GM19463 (cell line): ENCODE measurements at regions not wholly inside any gene's neighbourhood (a gene's known extent, or its start where the extent isn't known, plus 50 kb on each side); places are given as distances from the start of the nearest gene placed in this dataset.

Source experiments
- ATAC-seq: cut with Tn5 transposase; IDR thresholded peaks from one replicate; pipeline ENCODE4 v1.9.1; 2021; ENCODE audit warnings: mild to moderate bottlenecking, moderate library complexity; ENCODE audit not compliant: unreplicated experiment

DNA sequence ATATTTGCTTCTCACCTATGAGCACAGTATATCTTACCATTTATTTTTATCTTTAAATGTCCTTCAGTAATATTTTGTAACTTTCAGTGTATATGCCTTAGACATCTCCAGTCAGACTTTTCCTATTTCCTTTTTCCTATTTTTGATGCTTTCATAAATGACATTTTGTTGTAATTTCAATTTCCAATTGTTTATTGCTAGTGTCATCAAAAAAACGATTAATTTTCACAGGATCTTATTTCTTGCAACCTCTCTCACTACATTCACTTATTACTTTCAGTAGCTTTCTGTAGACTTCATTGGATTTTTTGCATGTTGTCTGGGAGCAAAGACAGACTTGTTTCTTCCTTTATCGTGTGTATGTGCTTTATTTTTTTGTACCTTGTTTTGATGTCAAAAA, 602.4 kb downstream of the AJAP1 start:
- ATAC-seq = no peak

DNA sequence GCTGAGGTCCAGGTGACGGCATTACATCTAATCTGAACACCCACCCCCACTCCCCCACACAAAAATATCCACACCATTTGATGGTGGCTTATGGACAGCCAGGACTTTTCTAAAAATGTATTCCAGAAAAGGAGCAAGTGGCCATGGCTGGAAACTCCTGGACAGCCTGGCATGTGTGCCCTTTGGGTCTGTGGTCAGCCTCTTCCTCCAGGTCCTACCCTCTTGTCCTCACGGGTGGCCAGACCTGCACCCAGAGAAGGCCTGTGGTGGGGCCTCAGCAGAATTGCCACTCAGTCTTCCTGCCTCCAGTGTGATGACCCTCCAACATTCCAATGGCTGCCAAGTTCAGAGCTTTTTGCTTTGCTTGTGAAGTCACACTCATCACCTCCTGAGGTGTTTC, 600.6 kb downstream of the AJAP1 start:
- no peak for ATAC-seq

DNA sequence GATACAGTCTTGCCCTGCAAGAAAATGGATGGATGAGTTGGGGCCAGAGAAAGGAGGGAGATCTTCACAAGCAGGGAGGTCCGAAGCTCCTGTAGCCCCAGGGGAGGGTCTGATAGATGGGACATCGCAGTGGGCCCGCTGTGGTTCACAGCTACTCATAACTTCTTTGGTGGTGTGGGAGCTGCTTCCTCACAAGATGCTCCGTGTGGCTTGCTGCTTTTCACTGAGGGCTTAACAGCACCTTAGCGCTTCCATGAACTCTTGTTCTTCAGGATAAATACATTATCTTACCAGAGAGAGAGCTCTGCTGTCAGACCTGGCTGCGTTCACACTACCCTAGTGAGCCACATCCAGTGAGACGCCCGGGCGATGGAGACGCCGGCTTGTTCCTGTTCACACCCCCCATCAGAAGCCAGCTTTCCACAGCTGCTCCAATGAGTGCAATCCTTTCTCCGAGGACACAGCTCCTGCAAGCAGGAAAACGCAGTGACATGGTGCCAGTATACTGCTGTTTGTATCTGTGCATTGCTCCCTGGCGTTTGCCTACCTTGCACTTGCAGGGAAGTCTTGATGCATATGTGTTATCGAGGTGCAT, 599.8 kb downstream of the AJAP1 start:
- no peak for ATAC-seq

DNA sequence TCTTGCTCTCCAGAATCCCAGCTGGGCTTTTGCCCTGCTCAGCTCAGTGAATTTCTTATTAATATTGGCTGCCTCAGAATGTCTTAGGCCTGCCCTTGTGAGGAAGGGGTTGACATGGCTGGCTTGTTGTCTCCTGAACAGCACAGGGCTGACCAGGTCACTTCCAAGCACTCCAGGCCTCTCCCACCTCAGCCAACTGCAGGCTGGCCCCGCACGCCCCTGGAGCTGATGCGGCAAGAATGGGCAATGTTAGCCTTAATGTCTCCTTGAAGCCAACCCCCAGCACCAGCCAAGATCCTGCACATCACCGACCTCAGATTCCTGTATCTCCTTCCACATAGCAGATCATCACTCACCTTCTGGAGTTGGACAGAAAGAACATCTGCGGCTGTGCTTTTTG, 598.6 kb downstream of the AJAP1 start:
- no peak for ATAC-seq

DNA sequence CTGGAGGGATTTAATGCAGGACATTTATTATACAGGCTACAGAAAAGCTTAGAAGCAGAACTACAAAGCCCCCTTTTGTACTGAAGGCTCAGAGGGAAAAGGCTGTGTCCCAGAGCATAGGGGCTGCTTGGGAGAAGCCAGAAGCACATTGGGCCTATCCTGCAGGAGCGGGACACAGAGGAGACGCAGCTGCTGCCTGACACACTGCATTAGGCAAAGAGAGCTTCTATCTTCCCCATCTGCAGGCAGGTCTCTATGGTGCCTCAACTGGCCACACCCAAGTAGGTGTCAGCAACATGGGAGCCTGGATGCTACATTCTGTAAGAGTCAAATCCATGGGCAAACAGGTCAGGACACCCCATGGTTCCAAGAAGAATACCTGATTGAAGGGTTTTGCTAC, 595.9 kb downstream of the AJAP1 start:
- ATAC-seq = no peak

DNA sequence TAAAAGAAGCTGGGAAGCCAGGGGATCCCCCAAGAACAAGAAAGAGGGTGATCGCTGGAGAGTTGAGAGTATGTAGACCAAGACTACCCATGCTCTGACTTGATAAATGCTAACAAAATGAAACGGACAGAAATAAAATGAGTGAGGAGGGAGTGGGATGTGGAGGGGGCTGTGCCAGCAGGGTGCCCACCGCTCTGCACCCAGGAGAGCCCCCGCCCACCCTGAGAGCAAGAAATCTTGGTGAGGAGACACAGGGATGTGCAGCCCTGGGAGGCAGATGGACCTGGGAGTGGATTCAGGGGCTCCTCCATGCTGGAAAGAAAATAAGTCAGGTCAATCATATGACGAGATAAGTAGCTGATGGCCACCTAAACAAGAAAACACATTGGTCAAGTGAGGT, 590.9 kb downstream of the AJAP1 start:
- no peak for ATAC-seq

DNA sequence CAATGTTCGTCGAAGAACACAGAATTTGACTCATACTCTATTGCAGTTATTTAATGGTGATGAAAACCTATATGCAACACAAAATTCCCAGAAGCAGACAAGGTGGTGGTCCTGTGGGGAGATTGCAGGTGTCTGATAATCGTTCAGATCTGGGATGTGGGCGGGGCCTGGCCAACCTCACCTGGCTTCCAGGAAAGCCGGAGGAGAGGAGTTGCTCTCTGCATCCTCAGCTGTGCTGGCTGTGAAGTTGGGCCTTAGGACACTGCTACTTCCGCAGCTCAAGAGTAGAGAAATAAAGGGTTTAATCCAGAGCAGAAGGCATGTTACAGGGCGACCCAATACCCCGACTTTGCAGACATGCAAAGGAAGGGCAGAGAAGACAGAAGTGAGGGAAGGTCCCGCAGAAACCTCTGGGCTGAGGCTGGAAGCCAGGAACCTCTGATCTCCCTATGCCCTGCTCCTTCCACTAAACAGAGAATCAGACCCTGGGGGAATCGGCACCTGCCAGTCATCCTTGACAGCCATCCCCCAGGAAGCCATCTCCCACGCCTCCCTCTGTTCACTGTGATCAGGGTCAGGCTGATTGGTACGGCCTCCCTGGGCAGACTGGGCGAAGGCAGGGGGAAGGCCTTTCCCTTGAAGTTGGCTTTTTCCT, 590.3 kb downstream of the AJAP1 start:
- ATAC-seq = no peak

DNA sequence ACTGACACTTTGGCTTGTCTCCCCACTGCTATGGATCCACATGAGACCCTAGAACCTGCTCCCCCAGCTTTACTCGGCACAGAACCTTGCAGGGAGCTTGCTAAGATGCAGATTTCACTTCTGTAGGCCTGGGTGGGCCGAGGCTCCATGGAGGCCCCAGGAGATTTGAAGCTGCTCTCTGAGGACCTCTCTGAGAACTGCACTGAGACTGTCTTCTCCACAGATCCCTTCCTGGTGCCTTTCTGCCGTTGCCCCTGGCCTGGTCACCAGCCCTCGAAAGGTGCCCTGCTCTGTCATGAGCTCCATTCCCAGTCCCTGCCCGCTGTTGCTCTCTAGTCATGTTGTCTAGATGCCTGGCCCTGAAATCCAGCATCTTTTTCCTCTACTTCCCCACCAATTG, 588.4 kb downstream of the AJAP1 start:
- ATAC-seq = no peak

DNA sequence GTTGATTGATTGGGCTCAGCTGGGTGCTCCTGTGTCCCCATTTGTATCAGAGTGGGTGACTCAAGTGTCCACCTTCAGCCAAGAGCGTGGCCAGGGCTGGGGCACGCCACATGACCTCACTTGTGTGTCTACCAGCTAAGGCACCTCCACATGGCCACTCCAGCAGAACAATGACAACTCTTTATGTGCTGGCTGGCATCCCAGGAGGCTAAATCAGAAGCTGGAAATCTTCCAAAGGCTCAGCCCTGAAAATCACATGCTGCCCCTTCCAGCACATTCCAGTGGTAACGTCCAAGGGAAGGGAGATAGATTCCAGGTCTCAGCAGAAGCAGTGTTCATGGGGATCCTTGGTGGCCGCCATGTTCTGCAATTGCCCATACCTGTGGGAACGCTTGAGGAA, 585.5 kb downstream of the AJAP1 start:
- no peak for ATAC-seq

DNA sequence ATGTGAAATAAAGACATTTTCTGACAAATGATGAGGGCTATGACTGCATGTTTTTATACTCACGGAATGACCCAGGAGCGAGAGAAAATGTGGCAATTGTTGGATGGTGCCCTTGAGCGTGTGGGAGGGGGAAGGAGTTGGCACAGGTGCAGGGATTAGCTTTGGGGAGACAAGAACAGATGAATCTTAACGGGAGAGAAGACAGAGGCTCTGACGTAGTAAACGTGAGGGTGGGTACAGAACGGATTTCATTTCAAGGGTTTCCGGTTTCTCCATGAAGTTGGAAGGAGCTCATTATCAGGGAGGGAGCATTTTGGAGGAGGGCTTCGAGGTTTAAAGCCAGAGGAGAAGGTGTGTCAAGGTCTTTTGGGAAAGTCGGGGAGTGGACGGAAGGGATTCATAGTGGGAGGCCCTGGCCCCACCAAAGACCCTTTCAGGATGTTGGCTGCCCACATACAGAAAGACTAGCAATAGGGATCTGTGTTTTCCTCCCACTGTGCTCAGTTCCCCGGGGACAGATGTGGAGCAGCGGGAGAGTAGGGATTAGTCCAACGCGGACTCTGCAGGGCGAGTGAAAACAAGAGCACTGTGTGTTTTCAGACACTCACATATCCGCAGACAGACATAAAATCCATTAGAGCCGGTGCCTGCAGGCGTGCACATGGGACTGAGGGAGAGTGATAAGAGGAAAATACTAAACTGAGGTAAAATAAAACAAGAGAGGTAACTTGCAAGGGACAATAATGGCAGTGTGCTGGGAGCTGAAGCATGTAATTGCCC, 584.1 kb downstream of the AJAP1 start:
- no peak for ATAC-seq

DNA sequence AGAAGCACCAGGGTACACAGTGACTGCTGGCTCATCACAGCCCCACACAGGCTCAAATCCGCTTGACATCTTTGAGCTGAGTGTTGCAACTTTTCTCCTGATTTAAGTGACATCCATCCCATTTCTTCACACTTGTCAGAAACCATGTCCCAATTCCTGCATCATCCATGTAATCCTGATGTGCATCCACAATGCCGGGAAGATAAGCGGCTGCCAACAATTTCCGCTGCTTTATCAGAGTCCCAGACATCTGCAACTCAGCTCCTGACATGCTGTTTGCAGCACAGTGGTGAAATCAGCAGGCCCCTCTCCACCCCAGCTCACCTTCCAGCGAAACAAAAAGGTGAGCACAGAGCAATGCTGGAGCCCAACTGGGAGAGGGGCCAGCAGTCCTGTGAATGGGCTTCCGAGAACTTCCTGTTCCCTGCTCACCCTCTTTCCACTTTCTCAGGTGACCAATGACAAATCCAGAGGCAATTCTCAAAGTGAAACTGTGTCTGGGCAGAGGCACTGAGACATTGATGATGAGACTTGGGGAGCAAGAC, 581.0 kb downstream of the AJAP1 start:
- no peak for ATAC-seq

DNA sequence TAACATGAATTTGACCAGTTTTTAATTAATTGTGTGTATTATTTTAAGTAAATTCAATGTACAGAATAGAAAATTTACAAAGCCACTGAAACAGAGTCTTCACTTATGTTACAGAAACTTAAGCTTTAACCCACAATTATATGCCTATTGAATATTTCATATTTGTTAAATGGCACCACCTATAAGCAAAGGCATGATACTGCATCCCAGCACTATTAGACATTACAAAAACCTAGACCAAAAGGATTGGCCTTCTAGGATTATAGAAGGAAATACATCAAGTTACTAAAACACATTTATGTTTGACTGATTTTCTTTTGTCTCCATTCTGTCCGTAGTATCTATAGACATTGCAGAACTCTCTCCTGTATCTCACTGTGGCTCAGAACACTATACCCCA, 578.1 kb downstream of the AJAP1 start:
- no peak for ATAC-seq

DNA sequence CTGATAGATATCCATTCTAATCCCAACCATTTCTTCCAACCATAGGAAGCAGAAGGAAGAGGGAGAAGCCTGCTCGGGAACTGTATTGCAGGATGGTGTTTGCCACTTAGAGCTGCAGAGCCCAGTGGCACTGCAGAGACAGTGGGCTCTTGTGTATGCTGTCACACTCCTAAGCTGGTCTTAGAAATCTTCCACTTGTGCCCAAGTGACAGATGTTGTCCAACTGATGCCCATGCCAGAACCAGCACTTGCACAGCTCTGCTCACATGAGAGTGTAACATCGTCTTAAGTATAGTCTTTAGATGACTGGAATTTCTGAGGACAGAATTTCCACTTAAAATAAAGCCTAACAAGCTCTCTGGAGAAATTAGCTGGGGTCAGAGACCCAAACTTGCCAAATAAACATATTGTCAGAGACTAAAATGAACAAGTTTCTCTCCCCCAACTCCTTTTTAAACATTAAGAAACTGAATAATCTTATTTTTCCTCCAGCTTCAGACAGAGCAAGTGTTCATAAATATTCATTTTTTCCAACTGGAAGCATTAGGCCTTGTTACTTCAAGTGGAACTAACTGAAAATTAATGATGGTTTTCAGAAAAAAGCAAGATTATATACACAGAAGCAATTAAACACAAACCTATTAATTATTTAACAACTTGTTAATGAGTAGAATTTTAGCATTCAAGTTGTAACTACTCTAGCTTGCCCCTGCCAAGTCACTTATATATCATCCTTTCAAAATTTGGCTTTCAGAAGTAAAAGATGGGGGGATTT, 577.3 kb downstream of the AJAP1 start:
- ATAC-seq = no peak

DNA sequence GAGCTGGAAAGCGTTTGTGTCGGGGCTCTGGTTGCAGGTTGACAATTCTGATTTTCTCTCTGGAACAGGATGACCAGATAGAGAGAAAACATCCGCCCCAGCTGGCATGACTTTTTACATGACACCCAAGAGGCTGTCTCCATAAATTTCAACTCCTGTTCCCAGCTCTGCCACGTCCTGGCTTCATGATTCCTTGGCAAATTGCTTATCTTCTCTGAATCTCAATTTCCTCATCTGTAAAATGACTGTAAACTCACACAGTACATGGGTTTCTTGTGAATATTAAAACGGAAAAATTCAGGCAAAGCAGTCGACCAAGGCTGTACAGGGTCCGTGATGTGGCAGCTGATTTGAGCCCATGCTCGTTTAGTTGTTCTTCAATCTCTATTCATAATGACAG, 572.7 kb downstream of the AJAP1 start:
- ATAC-seq = no peak

DNA sequence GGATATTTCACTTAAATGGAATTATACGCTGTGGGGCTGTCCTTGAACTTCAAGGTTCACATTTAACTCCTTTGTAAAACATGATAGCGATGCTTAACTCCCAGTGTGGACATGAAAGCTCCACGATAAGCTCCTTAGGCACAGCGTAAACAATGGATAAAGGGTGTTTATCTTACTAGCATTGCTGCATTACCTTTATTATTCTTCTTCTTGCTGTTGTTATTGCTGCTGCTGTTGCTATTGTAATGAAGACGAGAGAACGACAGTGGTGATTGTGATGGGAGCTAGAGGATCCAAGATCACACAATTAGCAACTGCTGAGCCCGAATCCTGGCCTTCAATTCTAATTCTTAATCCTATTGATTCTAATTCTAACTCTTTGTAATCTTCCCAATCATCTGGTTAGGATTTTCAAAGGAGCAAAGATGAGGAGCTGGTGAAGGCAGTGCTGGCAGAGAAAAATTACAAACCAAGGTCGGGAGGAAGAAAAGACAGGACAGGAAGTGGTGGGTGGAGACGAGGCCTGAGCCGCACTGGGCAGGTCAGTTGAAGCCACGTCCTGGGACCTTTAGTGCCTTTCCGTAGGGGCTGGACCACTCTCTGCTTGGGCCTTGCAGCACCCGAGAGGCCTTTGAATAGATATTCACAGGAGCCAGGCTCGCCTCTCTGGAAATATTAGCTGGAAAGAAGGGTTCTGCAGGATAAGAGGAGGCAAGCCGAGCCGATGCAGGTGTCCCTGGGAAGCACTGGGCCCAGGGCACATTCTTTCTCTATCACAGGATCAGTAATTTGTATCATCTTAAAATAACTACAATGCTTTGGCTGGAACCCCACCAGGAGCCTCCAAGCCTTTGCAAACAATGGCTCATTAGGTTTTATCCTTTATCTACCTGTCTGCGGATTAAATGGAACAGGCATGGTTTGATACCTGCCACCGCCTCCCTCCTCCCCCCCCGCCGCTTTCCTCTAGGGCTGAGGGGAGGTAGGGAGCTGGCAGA, 571.6 kb downstream of the AJAP1 start:
- ATAC-seq = no peak

DNA sequence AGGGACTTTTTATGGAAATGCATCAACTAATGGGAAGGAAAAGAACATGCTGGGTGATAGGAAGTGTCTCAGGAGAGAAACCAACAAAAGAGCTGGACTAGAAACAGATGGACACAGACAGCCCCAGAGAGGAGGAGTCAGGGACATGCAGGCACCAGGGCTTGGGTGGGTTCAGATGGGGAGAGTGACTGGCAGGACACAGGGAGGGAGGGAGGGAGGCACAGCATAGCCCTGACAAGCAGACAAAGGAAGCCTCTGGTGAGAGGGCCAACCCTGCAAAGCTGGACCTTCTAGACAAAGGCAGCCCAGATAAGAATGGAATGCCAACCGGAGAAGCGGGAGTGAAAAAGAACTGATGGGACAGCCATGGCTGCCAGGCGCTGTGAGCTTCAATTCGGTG, 568.8 kb downstream of the AJAP1 start:
- ATAC-seq = no peak

DNA sequence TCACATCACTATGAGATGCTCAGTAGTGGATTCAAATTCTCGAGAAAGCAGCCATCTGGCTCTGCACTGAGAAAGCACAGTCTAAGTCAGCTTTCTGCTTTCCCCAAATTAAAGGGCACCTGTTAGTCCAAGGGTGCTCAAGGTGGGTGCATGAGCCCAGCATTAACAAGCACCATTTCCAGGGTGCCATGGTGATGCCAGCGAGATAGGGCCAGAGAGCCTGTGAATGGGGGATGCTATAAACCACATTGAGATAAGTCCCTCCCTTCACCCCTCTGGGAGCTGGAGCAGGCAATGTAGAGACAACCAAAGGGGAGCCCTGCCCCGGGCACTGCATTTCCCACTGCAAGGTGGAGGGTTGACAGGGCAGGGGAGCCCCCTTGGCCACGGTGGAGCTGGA, 568.2 kb downstream of the AJAP1 start:
- no peak for ATAC-seq

DNA sequence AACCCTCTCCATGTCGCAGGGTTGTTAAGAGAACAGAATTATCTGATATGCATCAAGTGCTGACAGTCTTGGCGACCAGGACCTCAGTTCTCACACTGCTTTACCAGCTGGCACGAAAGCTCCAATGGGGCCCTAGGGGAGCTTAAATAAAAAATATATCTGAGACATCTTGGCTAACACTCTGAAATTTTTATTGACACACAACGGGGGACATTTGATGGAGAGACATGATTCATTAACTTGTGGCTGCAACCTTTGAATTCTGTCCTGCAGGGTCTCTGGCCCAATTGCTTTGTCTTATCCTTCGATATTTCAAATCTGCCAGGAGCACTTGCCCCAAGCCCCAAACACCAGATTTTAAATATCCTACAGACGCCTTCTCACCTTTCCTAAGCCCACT, 567.0 kb downstream of the AJAP1 start:
- no peak for ATAC-seq

DNA sequence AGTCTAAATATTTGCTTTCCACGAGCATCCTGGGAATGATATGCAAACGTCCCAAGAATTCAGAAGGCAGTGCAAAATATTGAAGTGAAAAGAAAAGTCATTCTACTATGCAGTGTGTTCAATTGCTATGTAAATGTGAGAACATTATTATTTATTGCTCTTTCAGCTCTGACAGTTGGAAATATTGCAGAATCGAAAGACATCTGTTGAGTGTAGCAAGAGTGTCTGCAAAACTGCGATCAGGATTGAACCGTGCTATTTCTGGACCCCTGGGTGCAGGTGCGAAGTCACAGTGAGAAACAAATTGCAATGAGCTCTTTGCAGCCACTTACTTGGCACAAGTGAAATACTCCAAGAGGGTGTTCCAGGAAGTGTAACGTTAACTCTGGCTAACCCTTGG, 566.4 kb downstream of the AJAP1 start:
- ATAC-seq = no peak

DNA sequence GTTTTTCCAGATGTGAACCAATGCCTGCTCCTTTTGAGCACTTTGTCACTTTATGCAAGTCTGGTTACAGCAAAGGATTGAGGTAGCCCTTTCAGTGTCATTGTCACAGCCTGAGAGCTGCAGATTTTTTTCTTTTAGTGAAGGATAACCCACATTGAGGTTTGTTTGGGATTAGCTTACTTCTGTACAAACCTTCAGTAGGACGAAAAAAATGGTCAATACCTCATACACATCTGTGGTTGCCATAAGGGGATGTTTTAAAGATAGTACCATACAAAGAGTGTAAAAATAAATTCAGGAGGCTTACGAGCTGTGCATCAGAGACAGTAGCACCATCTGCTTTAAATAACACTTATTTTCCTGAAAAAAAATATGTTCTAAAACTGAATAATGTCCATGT, 566.0 kb downstream of the AJAP1 start:
- ATAC-seq = no peak
